ENCODE measurements at regions not wholly inside any gene's neighbourhood (a gene's known extent, or its start where the extent isn't known, plus 50 kb on each side); places are given as distances from the start of the nearest gene placed in this dataset.

DNA sequence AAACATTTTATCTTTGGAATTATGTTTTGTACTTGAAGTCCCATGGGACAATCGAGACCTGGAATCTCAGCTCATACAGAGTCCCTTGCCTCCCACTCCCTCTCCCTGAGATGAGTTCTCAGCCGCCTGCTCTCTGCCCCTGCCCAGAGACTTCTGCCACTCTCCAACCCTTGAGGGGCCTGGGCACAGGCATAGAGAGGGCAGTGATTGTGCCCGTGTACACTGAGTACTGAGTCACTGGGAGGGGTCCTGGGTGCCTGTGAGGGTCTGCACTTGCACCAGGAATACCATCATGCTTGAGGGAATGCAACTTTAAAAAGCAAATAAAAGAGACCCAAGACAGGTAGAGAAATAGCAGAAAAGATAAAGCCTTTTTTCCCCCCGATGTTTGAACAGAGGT lies 453.8 kb upstream of the HS3ST5 start:
- Histone ChIP-seq H3K4me1 (replicated peaks in 1 of 4; ENCODE audit: control insufficient read depth in 3 of 4, insufficient read depth in 4 of 4, low read length in 3 of 4) (no peaks in the 10 kb centered on the region), H3K79me1 (ENCODE audit: low read depth, low read length) (no peaks in the 10 kb centered on the region), H4K8ac (ENCODE audit: extremely low read depth, insufficient read depth, low read length) (no peak overlapping the region), H4K20me1 (replicated peaks in 1 of 2; ENCODE audit: control insufficient read depth in 1 of 2, insufficient read depth in 2 of 2, low read length in 2 of 2) (no peaks in the 10 kb centered on the region), H3K27me3 (replicated peaks in 1 of 4; ENCODE audit: control insufficient read depth in 3 of 4, extremely low read depth in 1 of 4, insufficient read depth in 3 of 4, low read length in 3 of 4) (no peaks in the 10 kb centered on the region), H3K14ac (ENCODE audit: insufficient read length) (no peak overlapping the region), H2AFZ (ENCODE audit: low read length) (no peak overlapping the region), H3K79me2 (ENCODE audit: control insufficient read depth in 1 of 2, insufficient read depth in 2 of 2, low read length in 2 of 2) (no peaks in the 10 kb centered on the region), H2BK5ac (ENCODE audit: low read depth, low read length) (no peak overlapping the region), H2AK5ac (ENCODE audit: low read depth, low read length) (no peak overlapping the region), H3K9me3 (ENCODE audit: insufficient read depth in 2 of 2, low read depth in 1 of 2, low read length in 1 of 2) (no peaks in the 10 kb centered on the region), H4K5ac (ENCODE audit: insufficient read length, low read depth, low read length) (no peak overlapping the region), H3K23ac (ENCODE audit: insufficient read length) (no peak overlapping the region), H3K36me3 (ENCODE audit: control insufficient read depth in 2 of 4, insufficient read depth in 4 of 4, low read length in 3 of 4) (no peaks in the 10 kb centered on the region), H3K4ac (replicated peaks; ENCODE audit: insufficient read length, low read depth, low read length) (no peak overlapping the region), H3K9ac (replicated peaks in 1 of 4; ENCODE audit: extremely low read depth in 1 of 4, low read depth in 3 of 4, low read length in 3 of 4) (no peak overlapping the region), H3K23me2 (ENCODE audit: low read depth, low read length) (no peaks in the 10 kb centered on the region), H3K27ac (ENCODE audit: low read depth, low read length) (no peak overlapping the region), H3K18ac (ENCODE audit: extremely low read depth, low read length) (no peak overlapping the region), H2BK20ac (ENCODE audit: low read length) (no peak overlapping the region), H2BK12ac (ENCODE audit: low read depth, low read length) (no peak overlapping the region), H2BK15ac (ENCODE audit: low read length) (no peak overlapping the region), H3K56ac (replicated peaks; ENCODE audit: insufficient read length, low read depth, low read length) (no peak overlapping the region), H3K4me2 (ENCODE audit: insufficient read depth in 1 of 2, low read depth in 2 of 2, low read length in 2 of 2) (no peak overlapping the region), H4K91ac (replicated peaks; ENCODE audit: insufficient read length, low read length) (no peak overlapping the region), H2BK120ac (replicated peaks; ENCODE audit: low read depth, low read length) (no peak overlapping the region), H3K4me3 (ENCODE audit: extremely low read depth in 1 of 4, insufficient read depth in 2 of 4, low read depth in 3 of 4, low read length in 4 of 4) (no peak overlapping the region)
- DNase-seq (ENCODE audit: low read depth in 1 of 2, low spot score in 2 of 2) (no peak), FAIRE-seq (no peak)
- CTCF ChIA-PET (ENCODE audit: partially characterized antibody) = no interaction called here
- POLR2A ChIA-PET (ENCODE audit: partially characterized antibody) = no interaction called here
- 85% methylated on average over 4 of the region's 4 CpGs; no CpG with 5 or more reads in 1 of the 2 experiments for WGBS, 2 experiments (ENCODE audit: extremely low coverage in 1 of 2, insufficient coverage in 1 of 2, insufficient read length in 1 of 2, insufficient replicate concordance in 2 of 2, low coverage in 1 of 2, low lambda C conversion rate in 2 of 2, missing lambda C conversion rate in 1 of 2)
- TF ChIP-seq GTF2F1 (IDR thresholded peaks at IDR 0.05; ENCODE audit: borderline replicate concordance, low read depth, low read length) (no peak), TBP (IDR thresholded peaks at IDR 0.05; ENCODE audit: low read depth, low read length) (no peak), CEBPB (IDR thresholded peaks at IDR 0.05; ENCODE audit: low read depth, low read length) (no peak), TAF1 (IDR thresholded peaks at IDR 0.05; ENCODE audit: low read depth, low read length) (no peak), POU5F1 (IDR thresholded peaks at IDR 0.05; ENCODE audit: low read depth, low read length) (no peak), KDM4A (IDR thresholded peaks at IDR 0.05; ENCODE audit: low read depth, low read length, severe bottlenecking) (no peak), POLR2A (IDR thresholded peaks at IDR 0.05; ENCODE audit: control extremely low read depth in 1 of 2, low read depth in 2 of 2, low read length in 2 of 2) (no peak), SIX5 (IDR thresholded peaks at IDR 0.05; ENCODE audit: low read depth, low read length) (no peak), EP300 (IDR thresholded peaks at IDR 0.05; ENCODE audit: borderline replicate concordance in 1 of 2, low read depth in 2 of 2, low read length in 2 of 2) (no peak), HDAC6 (IDR thresholded peaks at IDR 0.05; ENCODE audit: low read depth, low read length) (no peak), RXRA (IDR thresholded peaks at IDR 0.05; ENCODE audit: insufficient read depth, low read depth, low read length) (no peak), NRF1 (IDR thresholded peaks at IDR 0.05; ENCODE audit: low read depth, low read length) (no peak), CBX5 (IDR thresholded peaks at IDR 0.05; ENCODE audit: low read depth, low read length) (no peak), SRF (IDR thresholded peaks at IDR 0.05; ENCODE audit: low read depth, low read length) (no peak), TCF12 (IDR thresholded peaks at IDR 0.05; ENCODE audit: low read depth, low read length) (no peak)
- TF ChIP-seq, protein P1, sequence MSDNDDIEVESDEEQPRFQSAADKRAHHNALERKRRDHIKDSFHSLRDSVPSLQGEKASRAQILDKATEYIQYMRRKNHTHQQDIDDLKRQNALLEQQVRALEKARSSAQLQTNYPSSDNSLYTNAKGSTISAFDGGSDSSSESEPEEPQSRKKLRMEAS (IDR thresholded peaks at IDR 0.05) = no peak
